H1 (cell line): ENCODE measurements at regions not wholly inside any gene's neighbourhood (a gene's known extent, or its start where the extent isn't known, plus 50 kb on each side); places are given as distances from the start of the nearest gene placed in this dataset.
A peak's percentile ranks its signal among the peaks of the same experiment; 100 is the strongest.

Experiments
- CTCF ChIA-PET: fragments of 300-600 bp; sonication (Branson Sonifier 250); formaldehyde crosslinking; loops from one replicate; lab custom pipeline; 2021; ENCODE audit not compliant: partially characterized antibody; lab: Charles Lee
- POLR2A ChIA-PET: fragments of 300-600 bp; sonication (Branson Sonifier 250); formaldehyde crosslinking; loops from one replicate; lab custom pipeline; 2021; ENCODE audit warnings: inconsistent platforms; ENCODE audit not compliant: partially characterized antibody; lab: Charles Lee
- DNase-seq, 2 experiments: peaks; one replicate each; pipeline versions ENCODE4 v3.0.0 to v3.0.0-alpha.2; 2010 to 2022; ENCODE audit warnings: low spot score in 2 of 2, low read depth in 1 of 2, mixed read lengths in 1 of 2
- FAIRE-seq: peaks from 2 replicates; lab custom pipeline; 2011; peaks lifted over from hg19 to GRCh38; lab: Jason Lieb, UNC
- H2AFZ ChIP-seq: 2 replicates; pipeline ENCODE4 v1.8.1; 2012; ENCODE audit warnings: low read length, inconsistent platforms
- H2AK5ac ChIP-seq: 2 replicates; pipeline ENCODE4 v1.6.1; 2013; ENCODE audit warnings: low read depth, low read length
- H2BK120ac ChIP-seq: replicated peaks from 2 replicates; pipeline ENCODE3; 2013; ENCODE audit warnings: low read depth, low read length, inconsistent platforms
- H2BK12ac ChIP-seq: 2 replicates; pipeline ENCODE4 v1.6.1; 2013; ENCODE audit warnings: low read depth, low read length
- H2BK15ac ChIP-seq: 2 replicates; pipeline ENCODE4 v1.6.1; 2013; ENCODE audit warnings: low read length
- H2BK20ac ChIP-seq: 2 replicates; pipeline ENCODE4 v1.6.1; 2013; ENCODE audit warnings: low read length
- H2BK5ac ChIP-seq: 2 replicates; pipeline ENCODE4 v1.6.1; 2013; ENCODE audit warnings: low read depth, low read length
- H3K14ac ChIP-seq: 2 replicates; pipeline ENCODE4 v1.6.1; 2013; ENCODE audit warnings: inconsistent platforms; ENCODE audit not compliant: insufficient read length
- H3K18ac ChIP-seq: 2 replicates; pipeline ENCODE4 v1.6.1; 2013; ENCODE audit warnings: low read length; ENCODE audit errors: extremely low read depth
- H3K23ac ChIP-seq: 2 replicates; pipeline ENCODE4 v1.6.1; 2013; ENCODE audit warnings: inconsistent platforms; ENCODE audit not compliant: insufficient read length
- H3K23me2 ChIP-seq: 2 replicates; pipeline ENCODE4 v1.6.1; 2013; ENCODE audit warnings: low read depth, low read length
- H3K27ac ChIP-seq: 2 replicates; pipeline ENCODE4 v1.6.1; 2011; ENCODE audit warnings: low read depth, low read length, inconsistent platforms
- H3K27me3 ChIP-seq, 4 experiments: replicated peaks in 1 of 4; 1 replicate in 1 of 4; 2 replicates in 3 of 4; pipeline versions ENCODE4 v1.6.1 to v1.8.1; 2011 to 2013; ENCODE audit warnings: low read length in 3 of 4, mild to moderate bottlenecking in 3 of 4, inconsistent platforms in 2 of 4, mixed read lengths in 2 of 4, moderate library complexity in 1 of 4; ENCODE audit not compliant: control insufficient read depth in 3 of 4, insufficient read depth in 3 of 4; ENCODE audit errors: extremely low read depth in 1 of 4
- H3K36me3 ChIP-seq, 4 experiments: 2 replicates each; pipeline versions ENCODE4 v1.6.1 to v1.8.1; 2011 to 2013; ENCODE audit warnings: mild to moderate bottlenecking in 4 of 4, low read length in 3 of 4, moderate library complexity in 2 of 4, control low read depth in 1 of 4, inconsistent platforms in 1 of 4; ENCODE audit not compliant: insufficient read depth in 4 of 4, control insufficient read depth in 2 of 4
- H3K4ac ChIP-seq: replicated peaks from 2 replicates; pipeline ENCODE3; 2013; ENCODE audit warnings: low read length, low read depth, mixed read lengths, inconsistent platforms; ENCODE audit not compliant: insufficient read length
- H3K4me1 ChIP-seq, 4 experiments: replicated peaks in 1 of 4; 1 replicate in 1 of 4; 2 replicates in 3 of 4; pipeline versions ENCODE4 v1.6.1 to v1.8.1; 2011 to 2013; ENCODE audit warnings: low read length in 3 of 4, inconsistent platforms in 2 of 4, mixed read lengths in 1 of 4; ENCODE audit not compliant: insufficient read depth in 4 of 4, control insufficient read depth in 3 of 4
- H3K4me2 ChIP-seq, 2 experiments: 2 replicates each; pipeline versions ENCODE4 v1.6.1 to v1.8.1; 2011 to 2013; ENCODE audit warnings: low read depth in 2 of 2, low read length in 2 of 2, control low read depth in 1 of 2, inconsistent platforms in 1 of 2, mild to moderate bottlenecking in 1 of 2; ENCODE audit not compliant: insufficient read depth in 1 of 2
- H3K4me3 ChIP-seq, 4 experiments: fragments of 200-600, 300-600 bp in 1 of 4; sonication (generic), shearing (Covaris generic), sonication (Bioruptor Twin) in 1 of 4; 2 replicates each; pipeline versions ENCODE4 v1.5.1 to v1.8.1; 2011 to 2016; ENCODE audit warnings: low read length in 4 of 4, low read depth in 3 of 4, control low read depth in 2 of 4, inconsistent platforms in 2 of 4, mild to moderate bottlenecking in 2 of 4, mixed read lengths in 1 of 4, moderate library complexity in 1 of 4; ENCODE audit not compliant: insufficient read depth in 2 of 4; ENCODE audit errors: extremely low read depth in 1 of 4
- H3K56ac ChIP-seq: replicated peaks from 2 replicates; pipeline ENCODE3; 2013; ENCODE audit warnings: low read depth, mild to moderate bottlenecking, mixed read lengths, low read length, inconsistent platforms; ENCODE audit not compliant: insufficient read length
- H3K79me1 ChIP-seq: 2 replicates; pipeline ENCODE4 v1.6.1; 2013; ENCODE audit warnings: low read depth, low read length, control low read depth
- H3K79me2 ChIP-seq, 2 experiments: 2 replicates each; pipeline versions ENCODE4 v1.6.1 to v1.8.1; 2012 to 2013; ENCODE audit warnings: low read length in 2 of 2, mild to moderate bottlenecking in 2 of 2, inconsistent platforms in 1 of 2; ENCODE audit not compliant: insufficient read depth in 2 of 2, control insufficient read depth in 1 of 2
- H3K9ac ChIP-seq, 4 experiments: replicated peaks in 1 of 4; 1 replicate in 1 of 4; 2 replicates in 3 of 4; pipeline versions ENCODE4 v1.6.1 to v1.8.1; 2011 to 2013; ENCODE audit warnings: low read depth in 3 of 4, low read length in 3 of 4, control low read depth in 2 of 4, mild to moderate bottlenecking in 2 of 4, moderate library complexity in 2 of 4, inconsistent platforms in 1 of 4; ENCODE audit errors: extremely low read depth in 1 of 4
- H3K9me3 ChIP-seq, 2 experiments: 2 replicates each; pipeline versions ENCODE4 v1.6.1 to v1.8.1; 2012 to 2013; ENCODE audit warnings: mild to moderate bottlenecking in 2 of 2, moderate library complexity in 2 of 2, control low read depth in 1 of 2, inconsistent platforms in 1 of 2, low read depth in 1 of 2, low read length in 1 of 2, mixed read lengths in 1 of 2; ENCODE audit not compliant: insufficient read depth in 2 of 2
- H4K20me1 ChIP-seq, 2 experiments: replicated peaks in 1 of 2; 2 replicates each; pipeline versions ENCODE3 to v1.8.1; 2011 to 2013; ENCODE audit warnings: inconsistent platforms in 2 of 2, low read length in 2 of 2, mild to moderate bottlenecking in 1 of 2; ENCODE audit not compliant: insufficient read depth in 2 of 2, control insufficient read depth in 1 of 2
- H4K5ac ChIP-seq: 2 replicates; pipeline ENCODE4 v1.6.1; 2013; ENCODE audit warnings: low read length, low read depth, mixed read lengths, inconsistent platforms; ENCODE audit not compliant: insufficient read length
- H4K8ac ChIP-seq: 2 replicates; pipeline ENCODE4 v1.8.0; 2013; ENCODE audit warnings: mild to moderate bottlenecking, moderate library complexity, low read length, inconsistent platforms; ENCODE audit not compliant: insufficient read depth; ENCODE audit errors: extremely low read depth
- H4K91ac ChIP-seq: replicated peaks from 2 replicates; pipeline ENCODE3; 2013; ENCODE audit warnings: low read length, mixed read lengths, inconsistent platforms; ENCODE audit not compliant: insufficient read length
- GTF2F1 ChIP-seq: IDR thresholded peaks from 2 replicates; pipeline ENCODE4 v1.6.1; 2012; ENCODE audit warnings: low read depth, low read length, improper control_type of control experiment, borderline replicate concordance
- WGBS, 2 experiments: shearing (Covaris generic) in 1 of 2; methylation state at CpG; one replicate each; pipeline versions ENCODE4 v1.1.6 to v1.1.7; 2013 to 2015; ENCODE audit warnings: low lambda C conversion rate in 2 of 2, mixed read lengths in 2 of 2, inconsistent platforms in 1 of 2, low coverage in 1 of 2, missing lambda C conversion rate in 1 of 2; ENCODE audit not compliant: insufficient replicate concordance in 2 of 2, insufficient coverage in 1 of 2, insufficient read length in 1 of 2; ENCODE audit errors: extremely low coverage in 1 of 2, missing lambda C conversion rate in 1 of 2; 5-methylcytosine and 5-hydroxymethylcytosine counted together
- TF ChIP-seq, protein P1 (sequence below), 3 experiments: IDR thresholded peaks; 1 replicate in 2 of 3; 2 replicates in 1 of 3; pipeline versions ENCODE4 v1.5.1 to v1.6.1; 2011; ENCODE audit warnings: low read length in 3 of 3, mild to moderate bottlenecking in 3 of 3, inconsistent platforms in 2 of 3, low read depth in 1 of 3, moderate library complexity in 1 of 3; ENCODE audit not compliant: insufficient read depth in 1 of 3; ENCODE audit errors: control extremely low read depth in 1 of 3

- no peak overlapping the region for H2AFZ ChIP-seq
- POLR2A ChIA-PET, result no interaction called here
- no peak overlapping the region for H2BK12ac ChIP-seq
- no peak overlapping the region for H4K5ac ChIP-seq
- no peaks in the 10 kb centered on the region for H3K79me2 ChIP-seq
- H3K9ac ChIP-seq, result no peak overlapping the region
- H4K91ac ChIP-seq, result no peak overlapping the region
- TF ChIP-seq, protein P1, sequence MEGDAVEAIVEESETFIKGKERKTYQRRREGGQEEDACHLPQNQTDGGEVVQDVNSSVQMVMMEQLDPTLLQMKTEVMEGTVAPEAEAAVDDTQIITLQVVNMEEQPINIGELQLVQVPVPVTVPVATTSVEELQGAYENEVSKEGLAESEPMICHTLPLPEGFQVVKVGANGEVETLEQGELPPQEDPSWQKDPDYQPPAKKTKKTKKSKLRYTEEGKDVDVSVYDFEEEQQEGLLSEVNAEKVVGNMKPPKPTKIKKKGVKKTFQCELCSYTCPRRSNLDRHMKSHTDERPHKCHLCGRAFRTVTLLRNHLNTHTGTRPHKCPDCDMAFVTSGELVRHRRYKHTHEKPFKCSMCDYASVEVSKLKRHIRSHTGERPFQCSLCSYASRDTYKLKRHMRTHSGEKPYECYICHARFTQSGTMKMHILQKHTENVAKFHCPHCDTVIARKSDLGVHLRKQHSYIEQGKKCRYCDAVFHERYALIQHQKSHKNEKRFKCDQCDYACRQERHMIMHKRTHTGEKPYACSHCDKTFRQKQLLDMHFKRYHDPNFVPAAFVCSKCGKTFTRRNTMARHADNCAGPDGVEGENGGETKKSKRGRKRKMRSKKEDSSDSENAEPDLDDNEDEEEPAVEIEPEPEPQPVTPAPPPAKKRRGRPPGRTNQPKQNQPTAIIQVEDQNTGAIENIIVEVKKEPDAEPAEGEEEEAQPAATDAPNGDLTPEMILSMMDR (IDR thresholded peaks at IDR 0.05; ENCODE audit: control extremely low read depth in 1 of 3, insufficient read depth in 1 of 3, low read depth in 1 of 3, low read length in 3 of 3), result 0 out of 4 replicates have a peak, but pooled peaks of 1 of the 3 experiments have one; percentile 9
- TF ChIP-seq GTF2F1, result no peak
- H3K4me2 ChIP-seq, result no peak overlapping the region
- H3K4ac ChIP-seq, result no peak overlapping the region
- H3K36me3 ChIP-seq, result no peaks in the 10 kb centered on the region
- FAIRE-seq (no peak), DNase-seq (no peak)
- no peak overlapping the region for H3K23ac ChIP-seq
- no peaks in the 10 kb centered on the region for H3K27me3 ChIP-seq
- no peak overlapping the region for H4K8ac ChIP-seq
- no peak overlapping the region for H3K56ac ChIP-seq
- H3K27ac ChIP-seq, result no peak overlapping the region
- H3K14ac ChIP-seq, result no peak overlapping the region
- no peak overlapping the region for H2BK20ac ChIP-seq
- H4K20me1 ChIP-seq, result no peaks in the 10 kb centered on the region
- no peaks in the 10 kb centered on the region for H3K79me1 ChIP-seq
- H3K9me3 ChIP-seq, result no peaks in the 10 kb centered on the region
- WGBS, 2 experiments, result 89% methylated on average over 2 of the region's 2 CpGs; no CpG with 5 or more reads in 1 of the 2 experiments
- no peak overlapping the region for H2AK5ac ChIP-seq
- H2BK120ac ChIP-seq, result no peak overlapping the region
- H2BK15ac ChIP-seq, result no peak overlapping the region
- CTCF ChIA-PET, result interaction anchor here (0.7 kb wide), 1 partner anchor 10 kb away, joined by 4 read pairs; no protein-coding TSS in a partner anchor
- no peak overlapping the region for H3K4me3 ChIP-seq
- H3K18ac ChIP-seq, result no peak overlapping the region
- no peaks in the 10 kb centered on the region; a peak in 1 of 7 replicates for H3K4me1 ChIP-seq
- no peaks in the 10 kb centered on the region; the same call in 1 of the 2 replicates for H3K23me2 ChIP-seq
- H2BK5ac ChIP-seq, result no peak overlapping the region
Observed at GRCh38 chr2:145638675-145639074, 1118.8 kb upstream of the ZEB2 start.
